ENCODE measurements at regions not wholly inside any gene's neighbourhood (a gene's known extent, or its start where the extent isn't known, plus 50 kb on each side); places are given as distances from the start of the nearest gene placed in this dataset.
"Not testable (repeated sequence)": the region's sequence is repeated elsewhere in the genome, so short reads cannot be mapped to it uniquely, and the experiment has no call there.

GRCh38 chr3:117809186-117810081 lies 1099.9 kb downstream of the TUSC7 start:
- DNase-seq: no peak

DNA sequence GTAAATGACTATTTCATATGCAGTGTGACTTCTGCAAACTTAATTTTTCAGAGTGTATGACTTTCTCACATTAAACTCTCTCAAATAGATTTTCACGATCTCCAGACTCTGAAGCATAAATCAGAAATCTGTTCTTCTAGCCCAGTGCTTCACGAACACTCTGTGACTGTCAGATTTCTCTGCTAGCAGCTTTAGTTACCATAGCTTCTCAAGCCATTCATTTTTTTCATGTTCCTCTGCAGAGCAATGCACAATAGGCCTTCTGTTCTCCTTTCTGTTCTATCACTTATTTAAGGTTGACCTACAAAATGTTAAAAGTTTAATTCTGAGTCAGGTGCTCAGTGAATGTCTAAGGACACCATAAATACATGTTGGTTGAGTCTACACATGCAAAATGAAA lies 1102.2 kb downstream of the TUSC7 start:
- DNase-seq: no peak

DNA sequence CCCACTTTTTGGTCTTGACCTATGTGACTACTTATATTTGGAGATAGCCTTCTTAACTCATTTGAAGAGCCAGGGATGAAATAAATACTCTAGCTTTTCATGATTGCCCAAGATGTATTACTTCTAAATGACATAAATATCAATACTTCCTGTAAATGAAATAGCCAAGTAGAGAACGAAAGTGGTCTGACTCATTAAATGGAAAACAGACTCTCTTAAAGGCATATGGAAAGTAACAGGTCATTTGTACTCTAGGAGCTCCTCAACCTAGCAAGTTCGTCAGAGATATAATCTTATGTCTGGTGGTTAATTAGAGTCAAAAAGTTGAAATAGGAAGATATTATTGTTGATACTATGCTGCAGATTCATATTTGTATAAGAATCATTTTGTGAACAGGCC lies 1105.4 kb downstream of the TUSC7 start:
- DNase-seq: no peak

GRCh38 chr3:117817103-117817502 lies 1107.5 kb downstream of the TUSC7 start:
- DNase-seq: no peak

- no peak for DNase-seq
Observed at GRCh38 chr3:117818592-117818991, 1109.0 kb downstream of the TUSC7 start.

DNA sequence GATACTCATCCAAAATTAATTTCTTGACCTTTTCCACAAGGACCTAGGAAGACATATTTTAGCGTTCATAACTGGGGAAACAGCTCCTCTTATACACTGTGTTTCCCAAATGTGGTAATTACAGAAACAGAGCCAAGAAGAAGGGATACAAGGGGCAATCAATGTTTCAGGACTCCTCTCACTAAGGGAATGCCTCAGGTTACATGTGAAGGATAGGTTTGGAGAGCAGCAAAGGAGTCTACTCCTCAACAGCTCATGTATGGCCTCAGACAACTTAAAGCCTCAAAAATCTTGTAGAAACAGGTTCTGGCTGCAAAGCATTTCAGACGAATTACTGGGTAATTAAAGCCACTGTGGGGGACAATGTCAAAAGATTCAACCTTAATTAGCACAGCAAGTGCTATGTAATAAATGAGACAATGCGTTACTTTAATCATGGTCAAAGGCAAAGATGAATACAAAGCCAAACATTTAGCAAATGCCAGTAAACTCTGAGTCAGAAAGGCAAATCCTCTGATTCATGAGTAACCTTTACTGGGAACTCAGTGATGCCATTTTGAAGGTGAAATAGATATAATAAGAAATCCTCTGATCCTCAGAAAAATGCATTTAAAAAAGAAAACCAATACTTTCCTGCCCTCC lies 1111.2 kb downstream of the TUSC7 start:
- no peak for DNase-seq

GRCh38 chr3:117822416-117822815 lies 1112.8 kb downstream of the TUSC7 start:
- DNase-seq: no peak

DNA sequence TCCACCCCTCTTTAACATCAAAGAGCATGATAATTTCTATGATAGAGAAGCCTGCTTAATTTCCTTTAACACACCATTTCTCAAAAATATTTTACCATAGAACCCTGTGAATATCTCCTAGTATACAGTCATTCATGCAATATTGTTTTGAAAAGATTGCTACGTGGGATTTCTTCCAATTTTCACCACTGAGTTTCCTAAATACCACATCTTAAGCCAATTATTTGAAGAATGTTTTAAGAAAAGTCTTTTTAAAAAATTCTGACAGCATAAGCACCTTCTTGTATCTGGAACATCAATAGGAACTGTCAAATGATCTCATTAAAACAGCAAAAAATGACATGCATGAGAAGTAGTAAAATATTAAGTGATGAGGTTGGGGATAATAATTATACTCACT lies 1126.7 kb downstream of the TUSC7 start:
- DNase-seq: no peak

DNA sequence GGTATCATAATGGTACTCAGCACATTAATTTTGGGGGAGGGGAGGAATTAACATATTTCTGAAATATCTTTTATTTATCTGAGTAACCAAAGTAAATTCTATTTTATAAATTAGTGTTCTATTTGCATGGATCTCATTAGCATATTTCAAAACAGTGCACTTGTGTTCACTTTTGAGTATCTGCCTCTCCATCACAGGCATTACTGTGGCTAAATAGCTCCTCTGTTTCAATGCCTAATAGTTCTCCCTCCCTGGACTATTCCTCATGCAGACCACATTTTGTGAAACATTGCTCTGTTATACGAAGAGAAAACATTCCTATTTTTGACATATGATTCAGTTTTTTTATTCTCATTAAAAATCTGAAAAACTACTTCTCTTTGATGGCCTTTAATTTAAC lies 1127.8 kb downstream of the TUSC7 start:
- no peak for DNase-seq

DNA sequence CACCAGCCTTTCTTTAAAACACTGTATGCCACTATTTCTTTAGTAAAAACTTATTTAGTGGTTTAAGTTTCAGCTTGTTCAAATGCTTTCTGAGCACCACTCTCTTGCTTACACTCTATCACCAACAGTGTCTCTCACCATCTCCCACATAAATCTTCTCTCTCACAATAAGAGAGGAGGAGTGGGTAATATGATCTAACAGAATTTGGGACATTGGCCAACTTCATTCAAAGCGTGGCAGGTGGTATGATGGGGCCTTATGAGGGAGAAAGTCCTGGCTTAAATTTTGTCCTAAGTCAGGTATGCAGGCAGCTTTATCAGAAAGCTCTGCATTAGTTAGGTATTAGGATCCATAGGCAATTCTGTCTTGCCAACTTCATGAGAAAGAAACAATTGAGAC lies 1132.5 kb downstream of the TUSC7 start:
- DNase-seq: no peak

DNA sequence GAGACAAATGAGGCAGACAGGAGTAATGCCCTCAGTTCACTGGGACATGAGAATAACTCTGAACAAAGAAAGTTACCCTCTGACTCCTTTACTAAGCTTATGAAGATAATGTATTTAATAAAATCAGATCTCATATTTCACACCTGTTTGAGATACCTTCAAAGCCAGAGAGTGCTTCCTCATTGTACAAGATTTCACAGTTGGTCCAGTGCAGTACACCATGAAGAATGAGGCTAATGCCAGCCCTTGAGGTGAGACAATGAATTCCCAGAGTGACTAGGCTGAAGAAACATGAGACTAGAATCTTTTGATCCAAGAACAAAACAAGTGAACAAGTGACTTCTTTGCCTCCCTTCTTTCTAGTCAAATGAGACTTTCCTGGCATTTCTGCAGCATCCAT lies 1133.8 kb downstream of the TUSC7 start:
- DNase-seq: no peak

GRCh38 chr3:117844676-117845075 lies 1135.1 kb downstream of the TUSC7 start:
- DNase-seq: no peak

DNA sequence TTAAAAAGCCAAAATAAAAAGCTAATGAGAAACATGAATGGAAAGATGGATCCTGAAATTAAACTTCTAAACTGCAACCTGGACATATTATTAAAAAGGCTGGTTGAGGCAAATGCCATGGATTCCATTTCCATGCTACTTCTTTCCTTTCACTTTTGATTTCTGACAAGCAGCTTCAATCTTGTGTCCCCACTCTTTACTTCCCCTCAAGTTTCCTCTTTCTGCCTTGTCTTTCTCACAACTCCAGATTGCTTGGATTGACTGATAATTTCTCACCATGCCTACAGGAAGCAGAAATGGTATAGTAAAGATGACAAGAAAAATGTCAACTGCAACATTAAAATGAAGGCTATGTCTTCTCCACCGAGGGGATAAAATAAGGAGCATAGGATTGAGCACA lies 1136.7 kb downstream of the TUSC7 start:
- DNase-seq: no peak

DNA sequence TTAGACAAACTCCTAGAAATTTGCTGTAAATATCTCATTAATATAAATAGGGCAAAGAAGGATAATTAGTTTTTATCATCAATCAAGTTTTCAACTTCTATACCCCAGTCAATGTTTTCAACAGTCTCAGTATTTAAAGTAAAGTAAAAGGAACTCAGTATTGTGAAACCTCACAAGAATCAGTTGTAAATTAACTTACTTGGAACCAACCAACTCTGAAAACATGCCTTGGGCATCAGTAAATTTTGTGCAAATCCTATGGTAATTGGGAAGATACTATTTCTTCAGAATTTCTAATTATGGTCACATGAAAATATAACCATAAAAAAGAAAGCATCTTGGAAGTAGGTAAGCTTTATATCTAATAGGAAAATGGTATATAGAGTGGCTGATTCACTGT lies 1139.0 kb downstream of the TUSC7 start:
- DNase-seq: no peak

DNA sequence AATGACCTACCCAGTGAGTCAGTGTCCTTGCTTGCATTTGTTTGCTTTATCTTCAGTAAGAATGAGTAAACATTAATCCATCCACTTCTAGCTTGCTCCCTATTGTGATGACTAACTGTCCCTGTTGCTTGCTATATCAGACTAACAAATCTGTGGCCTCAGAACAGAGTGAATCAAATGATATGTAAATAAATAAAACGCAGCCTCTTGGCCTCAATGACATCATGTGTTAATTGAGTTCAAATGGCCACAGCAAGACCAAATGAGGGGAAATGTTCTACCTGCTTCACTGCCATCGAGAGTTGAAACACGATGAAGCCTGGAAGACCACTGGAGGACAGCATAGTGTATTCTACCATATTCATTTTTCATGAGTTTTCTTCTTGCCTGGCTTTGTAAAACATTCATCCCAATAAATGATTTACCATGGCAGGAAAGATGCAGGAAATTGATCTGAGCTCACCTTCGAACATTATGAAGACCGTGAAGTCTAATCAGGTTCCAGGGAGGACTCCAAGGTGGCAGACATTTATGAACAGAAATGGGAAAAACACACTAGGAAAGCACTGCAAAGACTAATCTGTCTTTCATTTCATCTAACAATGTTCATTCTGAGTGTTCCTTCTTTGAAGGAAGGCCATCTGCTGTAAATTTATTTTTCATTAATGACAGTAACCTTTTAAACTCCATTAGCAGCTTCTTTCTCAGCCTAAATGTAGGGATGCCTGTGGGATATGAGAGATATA lies 1144.5 kb downstream of the TUSC7 start:
- no peak for DNase-seq

- DNase-seq: no peak
Observed at GRCh38 chr3:117856354-117856753, 1146.8 kb downstream of the TUSC7 start.

- no peak for DNase-seq
Observed at GRCh38 chr3:117863146-117863545, 1153.6 kb downstream of the TUSC7 start.

DNA sequence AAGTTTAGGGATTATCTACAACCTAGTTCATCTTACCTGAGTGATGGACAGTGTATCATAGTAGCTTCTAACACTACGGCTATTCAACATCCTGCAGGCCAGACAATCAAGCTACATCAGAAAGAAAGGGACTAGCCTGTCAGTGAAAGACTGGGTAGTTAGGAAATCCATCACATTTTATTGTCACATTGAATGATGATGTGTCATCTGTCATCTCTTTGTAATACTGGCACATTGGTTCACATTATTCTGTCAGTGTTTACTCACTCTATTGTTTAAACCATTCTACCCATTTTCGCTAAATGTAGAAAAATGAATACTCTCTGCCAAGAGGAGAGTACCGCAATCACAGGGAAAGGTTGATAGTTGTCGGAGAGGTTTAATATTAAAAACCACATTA lies 1155.8 kb downstream of the TUSC7 start:
- DNase-seq: no peak

DNA sequence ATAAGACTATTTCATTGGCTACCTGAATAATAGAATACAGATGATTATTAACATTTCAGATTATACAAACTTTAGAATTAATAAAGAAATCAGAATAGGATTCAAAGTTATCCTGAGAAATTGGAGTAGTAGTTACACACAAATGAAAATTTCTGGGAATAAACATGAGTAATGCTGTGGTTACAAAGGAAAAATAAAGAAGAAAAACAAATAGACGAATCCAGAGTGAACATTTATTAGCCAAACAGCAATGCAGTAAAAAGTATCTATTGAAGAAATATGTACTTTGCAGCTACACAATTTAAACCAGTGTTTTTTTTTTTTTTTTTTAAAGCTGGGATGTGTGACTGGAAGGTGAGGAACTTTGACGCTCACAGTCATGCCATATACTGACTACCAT lies 1159.2 kb downstream of the TUSC7 start:
- DNase-seq: no peak

DNA sequence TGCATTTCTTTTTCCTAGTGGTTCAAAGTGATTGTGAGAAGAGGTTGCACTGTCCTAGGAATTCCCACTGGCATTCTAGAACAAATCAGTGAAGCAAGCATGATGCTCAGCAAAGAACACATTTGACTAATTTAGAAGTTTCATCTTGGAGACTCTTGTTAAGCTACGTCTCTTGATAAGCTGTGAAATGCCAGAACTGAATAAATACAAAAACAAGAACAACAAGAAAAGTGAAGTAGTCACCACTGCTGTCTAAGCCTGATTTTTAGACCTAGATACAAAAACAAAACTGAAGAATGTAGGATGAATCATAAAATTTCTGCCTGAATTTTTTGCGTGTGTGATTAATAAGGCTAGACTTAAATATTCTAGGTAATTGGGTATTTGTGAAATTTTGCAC lies 1162.4 kb downstream of the TUSC7 start:
- DNase-seq: no peak

DNA sequence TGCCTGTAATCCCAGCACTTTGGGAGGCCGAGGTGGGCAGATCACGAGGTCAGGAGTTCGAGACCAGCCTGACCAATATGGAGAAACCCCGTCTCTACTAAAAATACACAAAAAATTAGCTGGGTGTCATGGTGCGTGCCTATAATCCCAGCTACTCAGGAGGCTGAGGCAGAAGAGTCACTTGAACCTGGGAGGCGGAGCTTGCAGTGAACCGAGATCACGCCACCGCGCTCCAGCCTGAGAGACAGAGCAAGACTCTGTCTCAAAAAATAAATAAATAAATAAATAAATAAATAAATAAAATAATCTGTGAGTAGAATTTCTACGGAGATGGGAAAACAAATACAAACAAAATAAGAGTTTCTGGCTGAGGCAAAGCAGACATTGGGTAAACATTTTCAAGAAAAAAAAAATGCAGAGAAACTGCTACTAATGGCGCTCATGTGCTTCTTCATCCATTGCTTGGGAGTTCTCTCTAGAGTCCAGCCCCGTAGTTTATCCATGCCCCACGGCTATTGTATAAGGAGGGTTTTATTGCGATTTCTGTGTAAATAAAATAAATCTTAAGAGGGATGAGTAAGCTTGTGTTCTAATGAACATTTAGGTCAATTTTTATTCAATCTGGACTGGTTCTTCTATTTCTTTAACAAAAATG lies 1161.9 kb downstream of the IGSF11 start:
- DNase-seq: not testable (repeated sequence)

GRCh38 chr3:117873249-117873600 lies 1161.4 kb downstream of the IGSF11 start:
- no peak for DNase-seq

GRCh38 chr3:117874028-117874690 lies 1160.5 kb downstream of the IGSF11 start:
- DNase-seq: no peak

Data from AML-193 (cell line).